ENCODE measurements at regions not wholly inside any gene's neighbourhood (a gene's known extent, or its start where the extent isn't known, plus 50 kb on each side); places are given as distances from the start of the nearest gene placed in this dataset.

GRCh38 chr6:126723541-126724170 is 383.7 kb downstream of the CENPW start:
- H3K9me1 ChIP-seq (ENCODE audit: insufficient read depth, low read length), result no peaks in the 10 kb centered on the region; the same call in 1 of the 2 replicates
- H3K9ac ChIP-seq (ENCODE audit: low read depth, low read length), result no peak overlapping the region
- H3K4me2 ChIP-seq (ENCODE audit: low read depth, low read length), result no peak overlapping the region
- H2BK120ac ChIP-seq (ENCODE audit: low read depth, low read length), result peak overlapping the region; percentile 6; the same call in 1 of the 2 replicates
- in situ Hi-C loops (cut with MboI; ENCODE audit: low sequenced_read_pairs) (no loop called here), intact Hi-C loops (cut with micrococcal nuclease) (no loop called here), dilution Hi-C loops (cut with HindIII; ENCODE audit: low sequenced_read_pairs, unreplicated experiment) (no loop called here)
- no peak for ATAC-seq (ENCODE audit: low read depth)
- H2BK5ac ChIP-seq (ENCODE audit: low read depth, low read length, poor library complexity, severe bottlenecking), result no peak overlapping the region
- no TSS peak for BruUV-seq (replicated peaks)
- H3K9me3 ChIP-seq (ENCODE audit: control insufficient read depth, insufficient read depth, low read length), result no peaks in the 10 kb centered on the region
- H4K5ac ChIP-seq (ENCODE audit: low read depth, low read length), result no peak overlapping the region
- H2AFZ ChIP-seq (replicated peaks; ENCODE audit: low read length, poor library complexity), result no peak overlapping the region
- H4K91ac ChIP-seq (ENCODE audit: insufficient read depth, low read depth, low read length), result no peak overlapping the region
- peak overlapping the region; percentile 67 for H2BK20ac ChIP-seq (ENCODE audit: low read depth, low read length)
- H3K4ac ChIP-seq (ENCODE audit: low read depth, low read length), result 0 out of 2 replicates have a peak overlapping the region, but pooled peaks have one; percentile 7
- peaks cover 4% of the 10 kb centered on the region; the same call in 1 of the 2 replicates for H3K4me1 ChIP-seq (ENCODE audit: control insufficient read depth, insufficient read depth, low read length)
- 100% methylated on average over 4 of the region's 10 CpGs; no CpG with 5 or more reads in 1 of the 2 experiments for WGBS, 2 experiments (ENCODE audit: extremely low coverage in 2 of 2, insufficient read length in 1 of 2)
- no peak overlapping the region for H3K23ac ChIP-seq (ENCODE audit: low read depth, low read length)
- H4K20me1 ChIP-seq (ENCODE audit: insufficient read depth, low read length), result no peaks in the 10 kb centered on the region
- H2AK9ac ChIP-seq (replicated peaks; ENCODE audit: low read depth, low read length, poor library complexity), result no peak overlapping the region
- H3K36me3 ChIP-seq (ENCODE audit: control insufficient read depth, insufficient read depth, low read length), result no peaks in the 10 kb centered on the region
- no peaks in the 10 kb centered on the region for H3K79me1 ChIP-seq (ENCODE audit: low read depth in 1 of 2, low read length in 2 of 2)
- DNase-seq, result no peak
- no peak overlapping the region for H2BK15ac ChIP-seq (ENCODE audit: low read depth, low read length)
- CTCF ChIA-PET, result no interaction called here
- TF ChIP-seq CHD1 (IDR thresholded peaks at IDR 0.05; ENCODE audit: low read depth, low read length), result no peak
- no peak for TF ChIP-seq MAZ (IDR thresholded peaks at IDR 0.05; ENCODE audit: borderline replicate concordance, low read depth, low read length)
- TF ChIP-seq RFX5 (IDR thresholded peaks at IDR 0.05; ENCODE audit: low read depth, low read length), result no peak
- no peak for TF ChIP-seq POLR2A (IDR thresholded peaks at IDR 0.05; ENCODE audit: low read depth, low read length)
- TF ChIP-seq RAD21 (IDR thresholded peaks at IDR 0.05; ENCODE audit: low read length), result no peak
- TF ChIP-seq CEBPB (IDR thresholded peaks at IDR 0.05; ENCODE audit: low read depth, low read length), result no peak
- no peak for TF ChIP-seq NFE2L2 (IDR thresholded peaks at IDR 0.05; ENCODE audit: low read depth, low read length)
- TF ChIP-seq BHLHE40 (IDR thresholded peaks at IDR 0.05; ENCODE audit: low read depth, low read length), result no peak
- no peak for TF ChIP-seq USF2 (IDR thresholded peaks at IDR 0.05; ENCODE audit: low read depth, low read length)
- no peak for TF ChIP-seq ELK1 (IDR thresholded peaks at IDR 0.05; ENCODE audit: borderline replicate concordance, low read depth, low read length)
- TF ChIP-seq CTCF (conservative IDR thresholded peaks at IDR 0.05; ENCODE audit: low read depth, low read length), result no peak
- no peak for TF ChIP-seq FOS (IDR thresholded peaks at IDR 0.05; ENCODE audit: low read depth, low read length)
- no peak for TF ChIP-seq MAFK (IDR thresholded peaks at IDR 0.05; ENCODE audit: low read depth, low read length)
- no peak for TF ChIP-seq RCOR1 (IDR thresholded peaks at IDR 0.05; ENCODE audit: insufficient replicate concordance, low read length)
- no peak for TF ChIP-seq SMC3 (IDR thresholded peaks at IDR 0.05; ENCODE audit: low read depth, low read length)
- no peak for TF ChIP-seq MXI1 (IDR thresholded peaks at IDR 0.05; ENCODE audit: borderline replicate concordance, low read depth, low read length)
- H3K56ac ChIP-seq (ENCODE audit: extremely low read depth, insufficient read depth, low read length), result no peak overlapping the region
- peak overlapping the region; percentile 9; the same call in 1 of the 2 replicates for H2AK5ac ChIP-seq (ENCODE audit: low read depth, low read length)
- no peak overlapping the region for H3K18ac ChIP-seq (ENCODE audit: low read depth, low read length)
- POLR2A ChIA-PET (ENCODE audit: unreplicated experiment), result no interaction called here
- no peak overlapping the region for H3K14ac ChIP-seq (replicated peaks; ENCODE audit: low read depth, low read length)
- H3K27me3 ChIP-seq (ENCODE audit: control insufficient read depth, insufficient read depth, low read length), result no peaks in the 10 kb centered on the region
- H3K27ac ChIP-seq (ENCODE audit: insufficient read depth, low read length), result no peak overlapping the region
- no peak overlapping the region for H3K4me3 ChIP-seq (ENCODE audit: insufficient read depth, low read depth, low read length)
- no peak overlapping the region for H4K8ac ChIP-seq (ENCODE audit: low read depth in 2 of 2, low read length in 2 of 2)
